DOHH2 (cell line): ENCODE measurements at regions not wholly inside any gene's neighbourhood (a gene's known extent, or its start where the extent isn't known, plus 50 kb on each side); places are given as distances from the start of the nearest gene placed in this dataset.

Experiments
- EZH2phosphoT487 ChIP-seq: fragments of 200-600 bp; sonication (generic); IDR thresholded peaks from 2 replicates; pipeline ENCODE4 v1.6.1; 2017; ENCODE audit warnings: borderline replicate concordance, mild to moderate bottlenecking, antibody characterized with exemption, low read length, moderate library complexity, mixed read lengths
- TF ChIP-seq, protein P1 (sequence below): fragments of 200-600 bp; sonication (generic); IDR thresholded peaks from one replicate; pipeline ENCODE4 v1.5.1; 2014; ENCODE audit warnings: antibody characterized with exemption, mild to moderate bottlenecking, low read depth, low read length; ENCODE audit not compliant: poor library complexity, severe bottlenecking

GRCh38 chr20:60863548-60863947 lies 388.5 kb upstream of the CDH4 start:
- TF ChIP-seq, protein P1, sequence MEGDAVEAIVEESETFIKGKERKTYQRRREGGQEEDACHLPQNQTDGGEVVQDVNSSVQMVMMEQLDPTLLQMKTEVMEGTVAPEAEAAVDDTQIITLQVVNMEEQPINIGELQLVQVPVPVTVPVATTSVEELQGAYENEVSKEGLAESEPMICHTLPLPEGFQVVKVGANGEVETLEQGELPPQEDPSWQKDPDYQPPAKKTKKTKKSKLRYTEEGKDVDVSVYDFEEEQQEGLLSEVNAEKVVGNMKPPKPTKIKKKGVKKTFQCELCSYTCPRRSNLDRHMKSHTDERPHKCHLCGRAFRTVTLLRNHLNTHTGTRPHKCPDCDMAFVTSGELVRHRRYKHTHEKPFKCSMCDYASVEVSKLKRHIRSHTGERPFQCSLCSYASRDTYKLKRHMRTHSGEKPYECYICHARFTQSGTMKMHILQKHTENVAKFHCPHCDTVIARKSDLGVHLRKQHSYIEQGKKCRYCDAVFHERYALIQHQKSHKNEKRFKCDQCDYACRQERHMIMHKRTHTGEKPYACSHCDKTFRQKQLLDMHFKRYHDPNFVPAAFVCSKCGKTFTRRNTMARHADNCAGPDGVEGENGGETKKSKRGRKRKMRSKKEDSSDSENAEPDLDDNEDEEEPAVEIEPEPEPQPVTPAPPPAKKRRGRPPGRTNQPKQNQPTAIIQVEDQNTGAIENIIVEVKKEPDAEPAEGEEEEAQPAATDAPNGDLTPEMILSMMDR: no peak
- TF ChIP-seq EZH2phosphoT487: no peak
